ENCODE measurements at regions not wholly inside any gene's neighbourhood (a gene's known extent, or its start where the extent isn't known, plus 50 kb on each side); places are given as distances from the start of the nearest gene placed in this dataset.

DNA sequence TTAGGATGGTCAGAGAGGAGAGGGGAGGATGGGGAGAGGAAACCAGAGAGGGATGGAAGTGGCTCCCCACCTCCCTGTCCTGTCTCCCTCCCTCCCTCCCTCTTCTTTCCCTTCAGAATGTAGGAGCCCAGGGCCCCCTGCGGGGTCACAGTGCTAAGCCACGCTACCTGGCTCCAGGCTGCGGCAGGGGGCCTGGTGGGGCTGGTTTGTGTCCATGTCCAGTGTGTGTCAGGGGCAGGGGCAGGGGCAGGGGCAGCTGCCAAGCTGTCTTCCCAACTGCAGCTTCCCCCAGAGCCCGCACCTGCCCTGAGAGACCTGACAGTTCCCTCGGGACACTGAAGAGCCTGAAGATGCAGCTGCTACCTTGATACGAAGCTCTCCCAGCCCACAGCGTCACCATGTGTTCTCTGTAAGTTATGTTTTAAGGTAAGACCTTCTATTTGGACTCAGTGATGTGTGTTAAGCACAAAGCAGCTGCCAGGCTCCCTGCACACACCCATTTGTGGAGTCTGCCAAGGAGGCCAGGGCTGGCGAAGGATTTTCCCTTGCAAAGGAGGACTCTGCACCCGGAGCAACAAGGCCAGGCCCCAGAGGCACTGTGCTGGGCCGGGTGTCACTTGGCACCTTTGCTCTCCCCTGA, 121.8 kb upstream of the SMAD3 start:
- POLR2A ChIA-PET: no interaction called here
- peaks cover 8 to 24% of the 10 kb centered on the region in 2 experiments for H3K4me1 ChIP-seq (ENCODE audit: control insufficient read depth in 1 of 2, insufficient read depth in 2 of 2, low read length in 2 of 2)
- no peak overlapping the region for H2AFZ ChIP-seq (ENCODE audit: low read depth, low read length, poor library complexity, severe bottlenecking)
- no peaks in the 10 kb centered on the region for H3K79me2 ChIP-seq (ENCODE audit: insufficient read depth, low read length)
- no peaks in the 10 kb centered on the region for H3K36me3 ChIP-seq (ENCODE audit: control insufficient read depth in 1 of 2, insufficient read depth in 2 of 2, low read length in 2 of 2)
- CTCF ChIA-PET: no interaction called here
- no peak overlapping the region for H3K27ac ChIP-seq (ENCODE audit: low read depth, low read length)
- no TSS peak for BruUV-seq (replicated peaks)
- no peak for TF ChIP-seq POLR2A (IDR thresholded peaks at IDR 0.05; ENCODE audit: borderline replicate concordance, extremely low read depth, insufficient read depth, insufficient read length)
- TF ChIP-seq CTCF (IDR thresholded peaks at IDR 0.05 in 2 of 3, conservative IDR thresholded peaks at IDR 0.05 in 1 of 3; ENCODE audit: borderline replicate concordance in 1 of 3, insufficient read depth in 1 of 3, low read depth in 2 of 3, low read length in 2 of 3): no peak
- TF ChIP-seq YY1 (IDR thresholded peaks at IDR 0.05; ENCODE audit: extremely low read depth, insufficient replicate concordance, low read depth, low read length): no peak
- TF ChIP-seq CEBPB (IDR thresholded peaks at IDR 0.05; ENCODE audit: low read depth): no peak
- no peak for TF ChIP-seq ZFX (IDR thresholded peaks at IDR 0.05)
- no peak for TF ChIP-seq EGR1 (IDR thresholded peaks at IDR 0.05; ENCODE audit: low read depth)
- no peak for TF ChIP-seq JUND (IDR thresholded peaks at IDR 0.05)
- TF ChIP-seq SRF (IDR thresholded peaks at IDR 0.05; ENCODE audit: low read depth): no peak
- TF ChIP-seq ZNF274 (IDR thresholded peaks at IDR 0.05; ENCODE audit: low read depth, low read length): no peak
- TF ChIP-seq CBX3 (IDR thresholded peaks at IDR 0.05; ENCODE audit: low read depth): no peak
- TF ChIP-seq, protein P1, sequence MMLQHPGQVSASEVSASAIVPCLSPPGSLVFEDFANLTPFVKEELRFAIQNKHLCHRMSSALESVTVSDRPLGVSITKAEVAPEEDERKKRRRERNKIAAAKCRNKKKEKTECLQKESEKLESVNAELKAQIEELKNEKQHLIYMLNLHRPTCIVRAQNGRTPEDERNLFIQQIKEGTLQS (IDR thresholded peaks at IDR 0.05): no peak
- TF ChIP-seq POLR2AphosphoS5 (IDR thresholded peaks at IDR 0.05; ENCODE audit: low read depth, low read length): no peak
- TF ChIP-seq SIN3A (IDR thresholded peaks at IDR 0.05; ENCODE audit: low read depth): no peak
- no peak for TF ChIP-seq RAD21 (IDR thresholded peaks at IDR 0.05; ENCODE audit: low read depth)
- TF ChIP-seq EZH2phosphoT487 (IDR thresholded peaks at IDR 0.05; ENCODE audit: borderline replicate concordance): no peak
- no peak for TF ChIP-seq FOSL1 (IDR thresholded peaks at IDR 0.05; ENCODE audit: low read depth)
- TF ChIP-seq ZBTB33 (IDR thresholded peaks at IDR 0.05; ENCODE audit: extremely low read depth, insufficient replicate concordance, low read length): no peak
- no peak for TF ChIP-seq EZH2 (IDR thresholded peaks at IDR 0.05)
- no peak for TF ChIP-seq SP1 (IDR thresholded peaks at IDR 0.05; ENCODE audit: low read depth)
- intact Hi-C loops (cut with micrococcal nuclease): loop anchor here (10.0 kb wide), 1 partner anchor 231 kb away; no protein-coding TSS in a partner anchor
- no peak overlapping the region for H3K9ac ChIP-seq (ENCODE audit: low read length)
- no peaks in the 10 kb centered on the region for H3K27me3 ChIP-seq (ENCODE audit: insufficient read depth, low read length)
- ATAC-seq: no peak
- no peaks in the 10 kb centered on the region for H4K20me1 ChIP-seq (ENCODE audit: insufficient read depth)
- RAD21 ChIA-PET (ENCODE audit: low non-redundant PET in 1 of 2, low total read pairs in 2 of 2, uncharacterized antibody in 2 of 2, unreplicated experiment in 2 of 2): interaction anchor here in 1 of 2 experiments (1.3 kb wide), 1 partner anchor 360 kb away, joined by 3 read pairs; no protein-coding TSS in a partner anchor
- H3K4me3 ChIP-seq (replicated peaks in 1 of 2; ENCODE audit: low read depth in 1 of 2, low read length in 2 of 2): no peak overlapping the region
- no peak overlapping the region for H3K4me2 ChIP-seq (ENCODE audit: low read length)
- H3K9me2 ChIP-seq (ENCODE audit: insufficient read depth): no peaks in the 10 kb centered on the region
- H3K9me3 ChIP-seq (ENCODE audit: control insufficient read depth in 1 of 2, insufficient read depth in 1 of 2, low read depth in 1 of 2, low read length in 2 of 2): no peaks in the 10 kb centered on the region
- DNase-seq (ENCODE audit: low read depth, low spot score): no peak
